Activated CD4-positive, alpha-beta T cell treated with anti-CD3 and anti-CD28 coated beads, Interleukin-2, Interleukin-4, amounts not matched to agents 100 ng/mL and 50 ng/mL, durations not matched to agents 16 hours and 8 hours (primary cell): ENCODE measurements at regions not wholly inside any gene's neighbourhood (a gene's known extent, or its start where the extent isn't known, plus 50 kb on each side); places are given as distances from the start of the nearest gene placed in this dataset.
"Not testable (repeated sequence)": the region's sequence is repeated elsewhere in the genome, so short reads cannot be mapped to it uniquely, and the experiment has no call there.

Experiments used
- DNase-seq: peaks from one replicate; pipeline ENCODE4 v3.0.0-alpha.2; 2020; ENCODE audit warnings: low spot score

GRCh38 chr18:51522821-51523220 lies 325.3 kb upstream of the MEX3C start:
- no peak for DNase-seq

DNA sequence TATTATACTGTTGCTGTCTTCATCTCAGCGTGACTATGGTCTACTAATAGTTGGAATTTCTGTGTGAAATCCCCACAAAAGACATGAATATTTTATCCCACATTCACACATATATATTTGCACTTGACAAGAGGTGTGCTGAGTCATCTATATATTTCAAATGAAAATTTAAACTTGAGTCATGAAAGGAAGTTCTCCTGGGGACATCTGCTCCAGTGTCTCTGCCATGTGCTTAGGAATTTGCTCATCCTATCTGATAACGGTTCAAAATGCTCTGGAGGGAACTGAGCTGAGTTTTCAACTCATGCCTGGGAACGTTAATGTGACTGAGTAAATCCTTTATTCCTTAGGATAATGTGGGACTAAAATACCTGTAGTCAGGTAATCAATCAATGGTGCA lies 326.2 kb upstream of the MEX3C start:
- no peak for DNase-seq

DNA sequence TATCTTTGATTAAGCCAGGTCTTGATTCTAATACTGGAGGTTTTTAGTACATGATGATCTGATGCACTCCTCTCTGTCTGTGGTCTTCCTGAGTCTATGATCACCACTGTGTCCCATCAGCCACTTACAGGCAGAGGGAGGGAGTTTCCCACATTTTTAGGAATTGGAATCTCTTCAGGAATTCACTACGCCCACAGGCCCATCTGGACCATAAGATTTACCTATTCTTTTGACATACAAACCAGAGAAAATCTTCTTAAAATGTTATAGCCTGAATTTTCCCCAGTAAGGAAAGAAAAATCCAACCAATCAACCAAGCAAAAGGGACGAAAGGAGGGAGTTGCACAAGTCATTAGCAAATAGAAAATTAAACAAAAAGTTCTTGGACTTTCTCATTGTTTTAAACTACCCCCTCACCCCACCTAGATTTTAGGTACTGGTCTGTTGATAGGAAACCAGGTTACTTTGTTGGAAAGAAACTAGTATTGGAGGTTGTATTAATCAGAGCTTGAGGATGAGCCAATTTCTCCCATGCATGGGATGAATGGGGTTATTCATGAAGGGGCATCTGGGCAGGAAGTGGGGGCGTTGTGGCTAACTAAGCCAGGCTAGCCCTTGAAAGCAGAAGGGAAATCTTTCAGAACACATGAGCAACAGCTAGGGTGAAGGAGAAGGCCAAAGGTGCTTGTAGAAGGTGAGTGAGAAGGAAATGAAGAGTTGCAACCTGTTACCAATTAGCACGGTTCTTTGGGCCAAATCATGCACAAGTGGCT lies 328.2 kb upstream of the MEX3C start:
- no peak for DNase-seq

GRCh38 chr18:51527826-51528225 lies 330.3 kb upstream of the MEX3C start:
- DNase-seq = no peak

- no peak for DNase-seq
Observed at GRCh38 chr18:51531501-51531900, 334.0 kb upstream of the MEX3C start.

DNA sequence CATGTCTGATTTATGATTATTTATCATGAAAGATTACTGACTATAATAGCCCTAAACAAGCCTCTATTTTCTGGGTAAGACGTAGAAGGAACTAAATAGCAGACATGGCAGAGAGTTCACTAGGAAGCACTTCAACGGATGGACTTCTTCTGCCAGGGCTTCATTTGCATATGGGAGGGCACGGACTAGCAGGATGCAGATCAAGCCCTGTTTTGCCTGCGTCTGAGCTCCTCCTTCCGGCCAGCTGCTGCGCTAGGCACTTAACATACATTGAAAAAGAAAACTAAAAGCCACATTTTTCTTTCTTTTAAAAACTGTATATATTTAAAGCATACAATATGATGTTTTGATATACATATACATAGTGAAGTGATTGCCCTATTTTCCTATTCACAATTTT lies 340.0 kb upstream of the MEX3C start:
- DNase-seq = no peak

GRCh38 chr18:51540562-51540961 lies 343.1 kb upstream of the MEX3C start:
- DNase-seq = no peak

GRCh38 chr18:51541230-51541629 lies 343.7 kb upstream of the MEX3C start:
- DNase-seq = peak; percentile 13

GRCh38 chr18:51543658-51544155 lies 346.2 kb upstream of the MEX3C start:
- no peak for DNase-seq

GRCh38 chr18:51545446-51545845 lies 348.0 kb upstream of the MEX3C start:
- no peak for DNase-seq

- DNase-seq = no peak
Observed at GRCh38 chr18:51559198-51559901, 361.9 kb upstream of the MEX3C start.

- no peak for DNase-seq
Observed at GRCh38 chr18:51559902-51560287, 362.4 kb upstream of the MEX3C start.

DNA sequence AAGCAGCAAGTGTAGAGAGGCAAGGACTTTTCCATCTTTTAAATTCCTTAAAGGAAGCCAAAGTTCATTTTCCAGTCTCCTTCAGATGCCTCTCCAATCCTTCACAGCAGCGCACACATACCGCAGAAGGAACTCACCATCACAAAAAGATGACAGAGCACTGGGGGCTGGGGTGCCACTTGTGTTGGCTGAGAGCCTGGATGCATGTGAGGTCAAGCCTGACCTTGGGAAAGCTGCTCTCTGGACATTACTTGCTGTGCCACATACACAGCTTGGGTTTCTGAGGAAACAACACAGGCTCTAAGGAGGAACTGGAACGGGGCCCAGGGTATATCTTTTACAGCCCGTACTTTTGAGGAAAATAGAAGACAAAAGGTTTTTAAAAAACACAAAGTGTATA lies 364.3 kb upstream of the MEX3C start:
- no peak for DNase-seq

GRCh38 chr18:51562866-51563265 lies 365.4 kb upstream of the MEX3C start:
- DNase-seq = no peak

GRCh38 chr18:51563396-51563795 lies 365.9 kb upstream of the MEX3C start:
- no peak for DNase-seq

DNA sequence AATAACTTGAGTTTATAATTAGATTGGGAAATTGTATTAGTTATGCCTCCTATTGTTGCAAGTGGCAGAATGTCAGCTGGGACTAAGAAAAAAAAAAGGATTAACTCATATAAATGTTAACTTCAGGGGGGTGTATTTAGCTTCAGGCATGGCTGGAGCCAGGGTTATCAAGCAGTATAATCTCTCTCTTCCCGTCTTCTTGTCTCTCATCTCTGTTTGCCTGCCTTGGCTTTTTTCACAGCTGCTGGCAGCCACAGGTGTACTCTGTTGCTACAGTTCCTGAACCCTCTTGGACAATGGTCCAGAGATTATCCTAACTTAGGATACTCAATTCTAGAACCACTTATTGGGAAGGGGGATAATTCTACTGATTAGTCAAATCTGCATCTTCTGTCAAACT lies 370.7 kb upstream of the MEX3C start:
- no peak for DNase-seq

GRCh38 chr18:51569153-51569552 lies 371.7 kb upstream of the MEX3C start:
- no peak for DNase-seq

GRCh38 chr18:51569561-51569960 lies 372.1 kb upstream of the MEX3C start:
- no peak for DNase-seq

DNA sequence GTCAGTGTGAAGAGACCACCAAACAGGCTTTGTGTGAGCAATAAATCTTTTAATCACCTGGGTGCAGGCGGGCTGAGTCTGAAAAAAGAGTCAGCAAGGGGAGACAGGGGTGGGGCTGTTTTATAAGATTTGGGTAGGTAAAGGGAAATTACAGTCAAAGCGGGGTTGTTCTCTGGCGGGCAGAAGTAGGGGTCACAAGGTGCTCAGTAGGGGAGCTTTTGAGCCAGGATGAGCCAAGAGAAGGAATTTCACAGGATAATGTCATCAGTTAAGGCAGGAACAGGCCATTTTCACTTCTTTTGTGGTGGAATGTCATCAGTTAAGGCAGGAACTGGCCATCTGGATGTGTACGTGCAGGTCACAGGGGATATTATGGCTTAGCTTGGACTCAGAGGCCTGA lies 372.6 kb upstream of the MEX3C start:
- DNase-seq = not testable (repeated sequence)

GRCh38 chr18:51573886-51574285 lies 376.4 kb upstream of the MEX3C start:
- not testable (repeated sequence) for DNase-seq

DNA sequence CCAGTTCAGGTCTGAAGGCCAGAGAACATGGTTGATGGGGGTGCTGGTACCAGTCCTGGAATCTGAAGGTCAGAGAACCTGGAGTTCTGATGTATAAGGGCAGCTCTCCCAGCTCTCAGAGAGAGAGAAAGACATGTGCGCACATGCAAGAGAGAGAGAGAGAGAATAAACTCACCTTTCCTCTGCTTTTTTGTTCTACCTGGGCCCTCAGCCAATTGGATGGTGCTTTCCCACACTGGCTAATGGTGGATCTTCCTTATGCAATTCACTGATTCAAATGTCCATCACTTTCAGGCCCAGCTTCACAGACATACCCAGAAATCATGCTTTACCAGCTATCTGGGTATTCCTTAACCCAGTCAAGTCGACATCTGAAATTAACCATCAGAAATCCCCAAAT lies 377.7 kb upstream of the MEX3C start:
- no peak for DNase-seq

DNA sequence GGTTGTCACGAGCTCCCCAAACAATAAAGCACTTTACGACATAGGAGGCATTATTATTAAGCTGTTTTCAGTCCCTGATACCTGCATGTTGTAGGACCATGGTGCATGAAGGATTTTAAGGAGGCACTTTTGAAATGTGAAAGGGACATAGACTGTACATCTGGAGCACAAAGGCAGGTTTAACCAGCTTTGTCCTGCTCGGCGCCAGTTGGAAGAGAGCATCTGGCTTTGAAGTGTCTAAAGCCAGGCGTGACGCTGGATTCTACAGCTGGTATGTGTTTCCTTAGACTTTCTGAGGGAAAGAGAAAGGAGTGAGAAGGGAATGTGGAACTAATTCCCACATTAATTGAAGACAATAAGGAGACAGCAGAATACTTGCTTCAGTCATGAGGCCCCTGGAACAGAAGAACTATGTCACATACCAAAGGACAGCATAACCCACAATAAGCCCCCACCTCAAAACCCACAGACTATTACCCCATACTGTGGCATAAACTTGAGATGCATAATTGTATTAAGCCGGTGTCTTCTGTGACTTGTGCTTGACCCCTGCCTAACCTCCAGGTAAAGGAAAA lies 381.0 kb upstream of the MEX3C start:
- no peak for DNase-seq

DNA sequence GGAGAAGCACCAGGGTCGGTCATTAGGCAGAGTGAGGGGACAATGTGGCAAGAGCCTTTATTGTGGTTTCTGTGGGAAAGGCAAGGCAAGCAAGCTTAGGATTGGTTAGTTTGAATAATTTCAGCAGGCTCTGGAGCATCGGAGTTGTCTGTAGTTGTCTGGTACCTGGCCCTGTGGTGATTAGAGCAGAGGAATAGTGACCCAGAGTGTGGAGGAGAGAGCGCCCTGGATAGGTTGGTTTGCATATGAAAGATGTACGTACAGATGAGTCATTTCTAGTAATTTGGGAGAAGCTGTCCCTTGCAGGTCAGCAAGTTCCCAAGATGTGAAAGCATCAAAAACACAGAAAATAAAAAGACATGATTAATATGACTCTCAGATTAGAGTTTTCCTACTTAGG lies 383.1 kb upstream of the MEX3C start:
- DNase-seq = no peak
